Transverse colon (tissue), 4 donors: ENCODE measurements at regions not wholly inside any gene's neighbourhood (a gene's known extent, or its start where the extent isn't known, plus 50 kb on each side); places are given as distances from the start of the nearest gene placed in this dataset.

ENCODE experiments used
- DNase-seq: peaks from one replicate; pipeline ENCODE4 v3.0.0-alpha.2; 2019
- H3K27ac ChIP-seq, 4 donors: fragments of 200-600 bp; sonication (generic); 2 replicates each; pipeline ENCODE4 v1.5.1; 2016 to 2018; ENCODE audit warnings: inconsistent platforms in 4 of 4
- H3K27me3 ChIP-seq: fragments of 200-600 bp; sonication (generic); 2 replicates; pipeline ENCODE4 v1.5.1; 2017; ENCODE audit warnings: inconsistent platforms
- H3K36me3 ChIP-seq, 4 donors: fragments of 200-600 bp; sonication (generic); 2 replicates each; pipeline ENCODE4 v1.5.1; 2017 to 2019; ENCODE audit warnings: inconsistent platforms in 4 of 4
- H3K4me1 ChIP-seq, 4 donors: fragments of 200-600 bp; sonication (generic); 2 replicates each; pipeline ENCODE4 v1.5.1; 2017 to 2020; ENCODE audit warnings: inconsistent platforms in 4 of 4
- H3K4me3 ChIP-seq, 4 donors: fragments of 200-600 bp; sonication (generic); 1 replicate in 1 of 4; 2 replicates in 3 of 4; pipeline versions ENCODE4 v1.5.1 to v1.6.1; 2017 to 2019; ENCODE audit warnings: inconsistent platforms in 4 of 4
- H3K9me3 ChIP-seq, 2 donors: fragments of 200-600 bp; sonication (generic); 2 replicates each; pipeline ENCODE4 v1.5.1; 2017 to 2019; ENCODE audit warnings: inconsistent platforms in 2 of 2
- CTCF ChIP-seq, 5 experiments: fragments of 200-600 bp in 3 of 5; fragments of 450-650 bp in 2 of 5; sonication (generic) in 3 of 5; IDR thresholded peaks; 1 replicate in 2 of 5; 2 replicates in 3 of 5; pipeline ENCODE4 v1.5.1; 2016 to 2017; ENCODE audit warnings: antibody characterized with exemption in 5 of 5, inconsistent platforms in 3 of 5, mild to moderate bottlenecking in 2 of 5, moderate library complexity in 1 of 5
- EP300 ChIP-seq: sonication (generic); formaldehyde crosslinking; IDR thresholded peaks from one replicate; pipeline ENCODE4 v1.6.1; 2017; ENCODE audit warnings: antibody characterized with exemption, low read depth
- POLR2A ChIP-seq: fragments of 450-650 bp; IDR thresholded peaks from one replicate; pipeline ENCODE4 v1.6.1; 2016; ENCODE audit warnings: antibody characterized with exemption, mild to moderate bottlenecking, moderate library complexity
- POLR2AphosphoS5 ChIP-seq, 3 donors: sonication (generic); formaldehyde crosslinking; IDR thresholded peaks; one replicate each; pipeline ENCODE4 v1.6.1; 2016; ENCODE audit warnings: antibody characterized with exemption in 3 of 3
- WGBS, 2 donors: methylation state at CpG; one replicate each; pipeline ENCODE4 v1.1.5; 2018; ENCODE audit warnings: low coverage in 1 of 2; 5-methylcytosine and 5-hydroxymethylcytosine counted together
- in situ Hi-C, 4 donors: fragments of 200-750 bp; cut with MboI; loops; one replicate each; pipeline versions ENCODE4 v1.15.0 to v1.15.1; 2017; ENCODE audit warnings: low sequenced_read_pairs in 3 of 4, low pct_ligation_motif_present in 1 of 4, low pct_unique_long_range_greater_than_20kb in 1 of 4
- intact Hi-C: fragments of 100-400 bp; cut with DNase I; formaldehyde crosslinking; loops from one replicate; pipeline ENCODE4 v1.15.1; 2023; ENCODE audit warnings: low total_unique reads

- no peak overlapping the region for H3K27ac ChIP-seq
- H3K9me3 ChIP-seq = no peaks in the 10 kb centered on the region
- no peak for DNase-seq
- no peaks in the 10 kb centered on the region for H3K4me1 ChIP-seq
- no peak overlapping the region for H3K4me3 ChIP-seq
- H3K36me3 ChIP-seq = no peaks in the 10 kb centered on the region
- in situ Hi-C loops = no loop called here
- TF ChIP-seq EP300 (no peak), POLR2AphosphoS5 (IDR thresholded peaks at IDR 0.05) (no peak), POLR2A (no peak), CTCF (IDR thresholded peaks at IDR 0.05) (no peak)
- WGBS, 2 donors = 79 to 90% methylated on average over 4 of the region's 4 CpGs
- intact Hi-C loops = no loop called here
- H3K27me3 ChIP-seq = no peaks in the 10 kb centered on the region
Observed at GRCh38 chr1:58063095-58063494, 483.4 kb downstream of the OMA1 start.

GRCh38 chr1:58062635-58063034 lies 483.9 kb downstream of the OMA1 start:
- 85% methylated on average over 4 of the region's 4 CpGs; no CpG with 5 or more reads in 1 of the 2 donors for WGBS, 2 donors

GRCh38 chr1:58060559-58061170 lies 485.9 kb downstream of the OMA1 start:
- Histone ChIP-seq H3K36me3 (no peaks in the 10 kb centered on the region), H3K4me3 (no peak overlapping the region), H3K9me3 (no peaks in the 10 kb centered on the region), H3K27me3 (no peaks in the 10 kb centered on the region), H3K27ac (no peak overlapping the region), H3K4me1 (no peaks in the 10 kb centered on the region)
- intact Hi-C loops = no loop called here
- in situ Hi-C loops = no loop called here
- no peak for DNase-seq
- 40% methylated on average over 9 of the region's 9 CpGs; no CpG with 5 or more reads in 1 of the 2 donors for WGBS, 2 donors
- TF ChIP-seq EP300 (no peak), POLR2A (no peak), CTCF (IDR thresholded peaks at IDR 0.05) (no peak), POLR2AphosphoS5 (IDR thresholded peaks at IDR 0.05) (no peak)

More at GRCh38 chr1:58062635-58063034, 483.9 kb downstream of the OMA1 start:
- Histone ChIP-seq H3K36me3 (no peaks in the 10 kb centered on the region), H3K4me1 (no peaks in the 10 kb centered on the region), H3K4me3 (no peak overlapping the region), H3K27me3 (no peaks in the 10 kb centered on the region), H3K27ac (no peak overlapping the region), H3K9me3 (no peaks in the 10 kb centered on the region)
- in situ Hi-C loops (no loop called here), intact Hi-C loops (no loop called here)
- no peak for DNase-seq
- no peak for TF ChIP-seq POLR2A
- TF ChIP-seq CTCF (IDR thresholded peaks at IDR 0.05) = no peak
- TF ChIP-seq EP300 = no peak
- TF ChIP-seq POLR2AphosphoS5 (IDR thresholded peaks at IDR 0.05) = no peak

GRCh38 chr1:58059789-58060188 lies 486.7 kb downstream of the OMA1 start:
- no peak for DNase-seq

More at GRCh38 chr1:58059789-58060188, 486.7 kb downstream of the OMA1 start:
- Histone ChIP-seq H3K27ac (no peak overlapping the region), H3K4me1 (no peaks in the 10 kb centered on the region), H3K27me3 (no peaks in the 10 kb centered on the region), H3K9me3 (no peaks in the 10 kb centered on the region), H3K36me3 (no peaks in the 10 kb centered on the region), H3K4me3 (no peak overlapping the region)
- WGBS, 2 donors = 76% methylated on average over 6 of the region's 6 CpGs; no CpG with 5 or more reads in 1 of the 2 donors
- in situ Hi-C loops = no loop called here
- TF ChIP-seq CTCF (IDR thresholded peaks at IDR 0.05) (no peak), POLR2AphosphoS5 (IDR thresholded peaks at IDR 0.05) (no peak), POLR2A (no peak), EP300 (no peak)
- intact Hi-C loops = no loop called here
